H9 (cell line): ENCODE measurements at regions not wholly inside any gene's neighbourhood (a gene's known extent, or its start where the extent isn't known, plus 50 kb on each side); places are given as distances from the start of the nearest gene placed in this dataset.

Experiments used
- DNase-seq: peaks from one replicate; pipeline ENCODE4 v3.0.0-alpha.2; 2017
- H2AFZ ChIP-seq: one replicate; pipeline ENCODE4 v1.6.1; 2013; ENCODE audit warnings: mild to moderate bottlenecking, low read length, control low read depth, moderate library complexity
- H2AK5ac ChIP-seq: 2 replicates; pipeline ENCODE4 v1.6.1; 2013; ENCODE audit warnings: low read length, control low read depth, mixed read lengths; ENCODE audit not compliant: insufficient read length
- H2BK120ac ChIP-seq: one replicate; pipeline ENCODE4 v1.6.1; 2013; ENCODE audit warnings: low read depth, mild to moderate bottlenecking, low read length, control low read depth, inconsistent platforms; ENCODE audit not compliant: poor library complexity, severe bottlenecking
- H2BK12ac ChIP-seq: 2 replicates; pipeline ENCODE4 v1.6.1; 2013; ENCODE audit warnings: low read length, control low read depth, mixed read lengths, low read depth; ENCODE audit not compliant: insufficient read length
- H2BK15ac ChIP-seq: 2 replicates; pipeline ENCODE4 v1.6.1; 2013; ENCODE audit warnings: low read depth, low read length, control low read depth
- H2BK20ac ChIP-seq: one replicate; pipeline ENCODE4 v1.6.1; 2013; ENCODE audit warnings: low read depth, mild to moderate bottlenecking, low read length, control low read depth, inconsistent platforms; ENCODE audit not compliant: poor library complexity, severe bottlenecking
- H2BK5ac ChIP-seq: 2 replicates; pipeline ENCODE4 v1.6.1; 2013; ENCODE audit warnings: low read length, control low read depth, mixed read lengths; ENCODE audit not compliant: insufficient read length
- H3K14ac ChIP-seq: 2 replicates; pipeline ENCODE4 v1.6.1; 2013; ENCODE audit warnings: low read length, control low read depth; ENCODE audit not compliant: insufficient read depth
- H3K18ac ChIP-seq: 2 replicates; pipeline ENCODE4 v1.6.1; 2013; ENCODE audit warnings: low read depth, mild to moderate bottlenecking, mixed read lengths, low read length, control low read depth; ENCODE audit not compliant: insufficient read length
- H3K23ac ChIP-seq: 2 replicates; pipeline ENCODE4 v1.6.1; 2013; ENCODE audit warnings: low read length, control low read depth, mixed read lengths, low read depth; ENCODE audit not compliant: insufficient read length
- H3K23me2 ChIP-seq: 2 replicates; pipeline ENCODE4 v1.6.1; 2013; ENCODE audit warnings: low read depth, mild to moderate bottlenecking, mixed read lengths, low read length, control low read depth; ENCODE audit not compliant: insufficient read length, poor library complexity, severe bottlenecking
- H3K27ac ChIP-seq: 2 replicates; pipeline ENCODE4 v1.5.1; 2013; ENCODE audit warnings: low read length, control low read depth, mixed read lengths, low read depth; ENCODE audit not compliant: insufficient read length
- H3K27me3 ChIP-seq: 2 replicates; pipeline ENCODE4 v1.6.1; 2013; ENCODE audit warnings: low read length, control low read depth, inconsistent platforms; ENCODE audit not compliant: insufficient read depth
- H3K4ac ChIP-seq: 2 replicates; pipeline ENCODE4 v1.6.1; 2013; ENCODE audit warnings: low read depth, mild to moderate bottlenecking, control low read depth, inconsistent platforms, low read length, moderate library complexity
- H3K4me1 ChIP-seq: 2 replicates; pipeline ENCODE4 v1.6.1; 2013; ENCODE audit warnings: low read length, control low read depth, inconsistent platforms; ENCODE audit not compliant: insufficient read depth
- H3K4me2 ChIP-seq: 2 replicates; pipeline ENCODE4 v1.6.1; 2013; ENCODE audit warnings: low read length, control low read depth, mixed read lengths; ENCODE audit not compliant: insufficient read length, insufficient read depth
- H3K56ac ChIP-seq: 2 replicates; pipeline ENCODE4 v1.6.1; 2013; ENCODE audit warnings: low read depth, mild to moderate bottlenecking, mixed read lengths, low read length, control low read depth; ENCODE audit not compliant: insufficient read length
- H3K79me1 ChIP-seq: 2 replicates; pipeline ENCODE4 v1.6.1; 2013; ENCODE audit warnings: low read depth, mild to moderate bottlenecking, moderate library complexity, low read length, control low read depth, inconsistent platforms; ENCODE audit not compliant: insufficient read depth, poor library complexity, severe bottlenecking
- H3K79me2 ChIP-seq: 2 replicates; pipeline ENCODE4 v1.6.1; 2013; ENCODE audit warnings: low read length, control low read depth, inconsistent platforms; ENCODE audit not compliant: insufficient read depth
- H3K9ac ChIP-seq: 2 replicates; pipeline ENCODE4 v1.6.1; 2013; ENCODE audit warnings: low read length, control low read depth, mixed read lengths; ENCODE audit not compliant: insufficient read length; ENCODE audit errors: extremely low read depth
- H3K9me3 ChIP-seq: one replicate; pipeline ENCODE4 v1.6.1; 2013; ENCODE audit warnings: low read depth, low read length, inconsistent platforms; ENCODE audit not compliant: control insufficient read depth
- H3T11ph ChIP-seq: one replicate; pipeline ENCODE4 v1.6.1; 2013; ENCODE audit warnings: mild to moderate bottlenecking, low read length, control low read depth, inconsistent platforms
- H4K20me1 ChIP-seq: one replicate; pipeline ENCODE4 v1.6.1; 2013; ENCODE audit not compliant: control insufficient read depth, insufficient read length, insufficient read depth
- H4K5ac ChIP-seq: 2 replicates; pipeline ENCODE4 v1.6.1; 2013; ENCODE audit warnings: low read depth, mild to moderate bottlenecking, mixed read lengths, low read length, control low read depth; ENCODE audit not compliant: insufficient read length
- H4K8ac ChIP-seq: replicated peaks from 2 replicates; pipeline ENCODE4 v1.6.1; 2013; ENCODE audit warnings: low read length, control low read depth, mixed read lengths, low read depth; ENCODE audit not compliant: insufficient read length
- H4K91ac ChIP-seq: 2 replicates; pipeline ENCODE4 v1.6.1; 2013; ENCODE audit warnings: low read depth, mild to moderate bottlenecking, moderate library complexity, mixed read lengths, low read length, control low read depth; ENCODE audit not compliant: insufficient read length
- H3K27ac Mint-ChIP-seq, 3 experiments: 2 replicates in 2 of 3; 3 replicates in 1 of 3; pipeline ENCODE4 v1.8.0; 2020 to 2021; ENCODE audit warnings: mixed read lengths in 3 of 3, mild to moderate bottlenecking in 1 of 3, moderate library complexity in 1 of 3
- H3K27me3 Mint-ChIP-seq: 2 replicates; pipeline ENCODE4 v1.8.0; 2021; ENCODE audit warnings: low read depth, mild to moderate bottlenecking, moderate library complexity, mixed read lengths
- H3K36me3 Mint-ChIP-seq, 3 experiments: 2 replicates in 2 of 3; 3 replicates in 1 of 3; pipeline ENCODE4 v1.8.0; 2020 to 2021; ENCODE audit warnings: low read depth in 3 of 3, mixed read lengths in 3 of 3; ENCODE audit not compliant: insufficient read depth in 1 of 3
- H3K4me1 Mint-ChIP-seq, 2 experiments: 2 replicates each; pipeline ENCODE4 v1.8.0; 2020; ENCODE audit warnings: mixed read lengths in 2 of 2
- H3K4me3 Mint-ChIP-seq, 2 experiments: 2 replicates in 1 of 2; 3 replicates in 1 of 2; pipeline ENCODE4 v1.8.0; 2020 to 2021; ENCODE audit warnings: mild to moderate bottlenecking in 2 of 2, mixed read lengths in 2 of 2, moderate library complexity in 1 of 2
- H3K9me3 Mint-ChIP-seq, 2 experiments: 2 replicates in 1 of 2; 3 replicates in 1 of 2; pipeline ENCODE4 v1.8.0; 2020; ENCODE audit warnings: mild to moderate bottlenecking in 2 of 2, mixed read lengths in 2 of 2, moderate library complexity in 1 of 2
- WGBS: extraction: QIAGEN DNeasy Blood & Tissue Kit; methylation state at CpG from one replicate; pipeline ENCODE4 v1.1.7; 2013; ENCODE audit warnings: missing lambda C conversion rate, low lambda C conversion rate, mixed read lengths; ENCODE audit not compliant: insufficient read length; ENCODE audit errors: extremely low coverage; 5-methylcytosine and 5-hydroxymethylcytosine counted together
- TF ChIP-seq, protein P1 (sequence below): fragments of 200-600 bp; sonication (generic); conservative IDR thresholded peaks from 3 replicates; pipeline ENCODE4 v1.8.0; 2021; ENCODE audit warnings: antibody characterized with exemption, mild to moderate bottlenecking

GRCh38 chr2:201978986-201979385, 54.7 kb upstream of the FZD7 start:
- Histone ChIP-seq H4K91ac (no peak overlapping the region), H2BK20ac (no peak overlapping the region), H3K23me2 (peaks cover 2% of the 10 kb centered on the region), H3K79me2 (no peaks in the 10 kb centered on the region), H3K9ac (no peak overlapping the region), H3K4ac (no peak overlapping the region), H2BK15ac (no peak overlapping the region), H3K14ac (peak overlapping the region; percentile 81), H2BK5ac (no peak overlapping the region), H4K8ac (no peak overlapping the region), H2AK5ac (no peak overlapping the region), H2BK12ac (no peak overlapping the region), H3K18ac (no peak overlapping the region), H3K27ac (no peak overlapping the region), H2BK120ac (no peak overlapping the region), H3K23ac (no peak overlapping the region), H2AFZ (no peak overlapping the region), H4K5ac (no peak overlapping the region), H3K4me2 (no peak overlapping the region), H4K20me1 (no peaks in the 10 kb centered on the region), H3K56ac (no peak overlapping the region), H3T11ph (no peak overlapping the region), H3K27me3 (no peaks in the 10 kb centered on the region), H3K4me1 (peaks cover 7% of the 10 kb centered on the region), H3K9me3 (no peaks in the 10 kb centered on the region), H3K79me1 (no peaks in the 10 kb centered on the region)
- WGBS: no CpG with 5 or more reads among the region's 4 CpGs
- H3K4me1 Mint-ChIP-seq: peaks cover 63 to 64% of the 10 kb centered on the region in 2 experiments
- no peak for DNase-seq
- H3K27ac Mint-ChIP-seq: peak overlapping the region; percentile 48 to 97 (median 80)
- no peak overlapping the region; a peak in 1 of 5 replicates for H3K4me3 Mint-ChIP-seq
- peaks cover 2 to 49% (median 23%) of the 10 kb centered on the region in 3 experiments; a peak in 6 of 7 replicates for H3K36me3 Mint-ChIP-seq
- H3K9me3 Mint-ChIP-seq: no peaks in the 10 kb centered on the region; a peak in 1 of 5 replicates
- TF ChIP-seq, protein P1, sequence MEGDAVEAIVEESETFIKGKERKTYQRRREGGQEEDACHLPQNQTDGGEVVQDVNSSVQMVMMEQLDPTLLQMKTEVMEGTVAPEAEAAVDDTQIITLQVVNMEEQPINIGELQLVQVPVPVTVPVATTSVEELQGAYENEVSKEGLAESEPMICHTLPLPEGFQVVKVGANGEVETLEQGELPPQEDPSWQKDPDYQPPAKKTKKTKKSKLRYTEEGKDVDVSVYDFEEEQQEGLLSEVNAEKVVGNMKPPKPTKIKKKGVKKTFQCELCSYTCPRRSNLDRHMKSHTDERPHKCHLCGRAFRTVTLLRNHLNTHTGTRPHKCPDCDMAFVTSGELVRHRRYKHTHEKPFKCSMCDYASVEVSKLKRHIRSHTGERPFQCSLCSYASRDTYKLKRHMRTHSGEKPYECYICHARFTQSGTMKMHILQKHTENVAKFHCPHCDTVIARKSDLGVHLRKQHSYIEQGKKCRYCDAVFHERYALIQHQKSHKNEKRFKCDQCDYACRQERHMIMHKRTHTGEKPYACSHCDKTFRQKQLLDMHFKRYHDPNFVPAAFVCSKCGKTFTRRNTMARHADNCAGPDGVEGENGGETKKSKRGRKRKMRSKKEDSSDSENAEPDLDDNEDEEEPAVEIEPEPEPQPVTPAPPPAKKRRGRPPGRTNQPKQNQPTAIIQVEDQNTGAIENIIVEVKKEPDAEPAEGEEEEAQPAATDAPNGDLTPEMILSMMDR: no peak
- no peaks in the 10 kb centered on the region for H3K27me3 Mint-ChIP-seq
